Naive thymus-derived CD8-positive, alpha-beta T cell (primary cell): ENCODE measurements at regions not wholly inside any gene's neighbourhood (a gene's known extent, or its start where the extent isn't known, plus 50 kb on each side); places are given as distances from the start of the nearest gene placed in this dataset.

Source experiments
- ATAC-seq, 2 donors: fragments of 150-1000 bp; cut with Tn5 transposase in 1 of 2; sonication (Bioruptor Pico), chemical (Tn5 transposase) in 1 of 2; 1 replicate in 1 of 2; 2 replicates in 1 of 2; pipeline ENCODE4 v1.10.0; 2021; ENCODE audit warnings: mild to moderate bottlenecking in 2 of 2, moderate library complexity in 2 of 2
- POLR2A ChIA-PET: fragments of 350-600 bp; sonication (Branson Sonifier 250); formaldehyde crosslinking; loops from one replicate; lab custom pipeline; 2021; ENCODE audit warnings: antibody characterized with exemption; lab: Charles Lee
- DNase-seq, 10 donors: peaks; one replicate each; pipeline versions ENCODE4 v3.0.0 to v3.0.0-alpha.2; 2020 to 2022
- H3K27ac Mint-ChIP-seq, 10 donors: one replicate each; pipeline ENCODE4 v1.8.0; 2020 to 2022; ENCODE audit warnings: mild to moderate bottlenecking in 10 of 10, mixed read lengths in 10 of 10, moderate library complexity in 4 of 10, inconsistent platforms in 1 of 10
- H3K27me3 Mint-ChIP-seq, 5 donors: one replicate each; pipeline ENCODE4 v1.8.0; 2021 to 2022; ENCODE audit warnings: mixed read lengths in 5 of 5
- H3K36me3 Mint-ChIP-seq, 3 donors: one replicate each; pipeline ENCODE4 v1.8.0; 2020 to 2022; ENCODE audit warnings: mixed read lengths in 3 of 3, mild to moderate bottlenecking in 2 of 3, inconsistent platforms in 1 of 3
- H3K4me1 Mint-ChIP-seq, 4 donors: one replicate each; pipeline ENCODE4 v1.8.0; 2021 to 2022; ENCODE audit warnings: mixed read lengths in 4 of 4
- H3K4me3 Mint-ChIP-seq, 10 donors: one replicate each; pipeline ENCODE4 v1.8.0; 2020 to 2022; ENCODE audit warnings: mild to moderate bottlenecking in 10 of 10, mixed read lengths in 10 of 10, moderate library complexity in 6 of 10, inconsistent platforms in 1 of 10
- H3K9me3 Mint-ChIP-seq, 9 donors: one replicate each; pipeline ENCODE4 v1.8.0; 2020 to 2022; ENCODE audit warnings: mixed read lengths in 9 of 9, mild to moderate bottlenecking in 3 of 9, inconsistent platforms in 1 of 9, moderate library complexity in 1 of 9

GRCh38 chr10:36271627-36272340 lies 629.7 kb upstream of the FZD8 start:
- H3K4me3 Mint-ChIP-seq: no peak overlapping the region
- ATAC-seq: no peak
- no peaks in the 10 kb centered on the region for H3K4me1 Mint-ChIP-seq
- H3K9me3 Mint-ChIP-seq: peaks cover 5 to 42% (median 16%) of the 10 kb centered on the region in 9 donors
- no peaks in the 10 kb centered on the region for H3K27me3 Mint-ChIP-seq
- no peak for DNase-seq
- no peaks in the 10 kb centered on the region for H3K36me3 Mint-ChIP-seq
- POLR2A ChIA-PET: no interaction called here
- H3K27ac Mint-ChIP-seq: no peak overlapping the region

- H3K9me3 Mint-ChIP-seq: peaks cover 0 to 28% (median 5%) of the 10 kb centered on the region in 9 donors
- H3K27ac Mint-ChIP-seq: no peak overlapping the region
- H3K36me3 Mint-ChIP-seq: no peaks in the 10 kb centered on the region
- no peaks in the 10 kb centered on the region for H3K4me1 Mint-ChIP-seq
- POLR2A ChIA-PET: no interaction called here
- no peak overlapping the region for H3K4me3 Mint-ChIP-seq
- ATAC-seq: no peak
- no peak for DNase-seq
- H3K27me3 Mint-ChIP-seq: peaks cover 0 to 2% (median 0%) of the 10 kb centered on the region in 5 donors
Observed at GRCh38 chr10:36269222-36269621, 627.1 kb upstream of the FZD8 start.

GRCh38 chr10:36266923-36267322 lies 624.8 kb upstream of the FZD8 start:
- Mint-ChIP-seq H3K36me3 (no peaks in the 10 kb centered on the region), H3K4me1 (no peaks in the 10 kb centered on the region), H3K27ac (no peak overlapping the region), H3K9me3 (peaks cover 0 to 41% (median 6%) of the 10 kb centered on the region in 9 donors), H3K4me3 (no peak overlapping the region), H3K27me3 (peaks cover 0 to 2% (median 0%) of the 10 kb centered on the region in 5 donors)
- ATAC-seq (no peak), DNase-seq (no peak)
- POLR2A ChIA-PET: no interaction called here

- ATAC-seq (no peak), DNase-seq (no peak)
- Mint-ChIP-seq H3K9me3 (peaks cover 2 to 31% (median 7%) of the 10 kb centered on the region in 9 donors), H3K27ac (no peak overlapping the region), H3K27me3 (peaks cover 0 to 2% (median 0%) of the 10 kb centered on the region in 5 donors), H3K4me1 (no peaks in the 10 kb centered on the region), H3K4me3 (no peak overlapping the region), H3K36me3 (no peaks in the 10 kb centered on the region)
- POLR2A ChIA-PET: no interaction called here
Observed at GRCh38 chr10:36265741-36266140, 623.6 kb upstream of the FZD8 start.

GRCh38 chr10:36263871-36264270 lies 621.8 kb upstream of the FZD8 start:
- Mint-ChIP-seq H3K4me3 (no peak overlapping the region), H3K36me3 (peaks cover 0 to 7% (median 0%) of the 10 kb centered on the region in 3 donors), H3K9me3 (peaks cover 2 to 29% (median 12%) of the 10 kb centered on the region in 9 donors), H3K27ac (no peak overlapping the region), H3K27me3 (peaks cover 0 to 2% (median 0%) of the 10 kb centered on the region in 5 donors), H3K4me1 (no peaks in the 10 kb centered on the region)
- DNase-seq (no peak), ATAC-seq (no peak)
- POLR2A ChIA-PET: no interaction called here

GRCh38 chr10:36256948-36257356 lies 614.9 kb upstream of the FZD8 start:
- no peak for DNase-seq
- H3K36me3 Mint-ChIP-seq: peaks cover 0 to 7% (median 0%) of the 10 kb centered on the region in 3 donors
- H3K27me3 Mint-ChIP-seq: no peaks in the 10 kb centered on the region
- peaks cover 0 to 30% (median 8%) of the 10 kb centered on the region in 9 donors for H3K9me3 Mint-ChIP-seq
- no peaks in the 10 kb centered on the region for H3K4me1 Mint-ChIP-seq
- H3K4me3 Mint-ChIP-seq: no peak overlapping the region
- H3K27ac Mint-ChIP-seq: no peak overlapping the region
- POLR2A ChIA-PET: no interaction called here
- ATAC-seq: no peak

GRCh38 chr10:36256166-36256565 lies 614.1 kb upstream of the FZD8 start:
- ATAC-seq: no peak
- peaks cover 0 to 7% (median 0%) of the 10 kb centered on the region in 3 donors for H3K36me3 Mint-ChIP-seq
- H3K27ac Mint-ChIP-seq: no peak overlapping the region
- peaks cover 0 to 30% (median 6%) of the 10 kb centered on the region in 9 donors for H3K9me3 Mint-ChIP-seq
- no peaks in the 10 kb centered on the region for H3K27me3 Mint-ChIP-seq
- H3K4me1 Mint-ChIP-seq: no peaks in the 10 kb centered on the region
- DNase-seq: no peak
- H3K4me3 Mint-ChIP-seq: no peak overlapping the region
- POLR2A ChIA-PET: no interaction called here

GRCh38 chr10:36254199-36254598 lies 612.1 kb upstream of the FZD8 start:
- H3K27ac Mint-ChIP-seq: no peak overlapping the region
- peaks cover 0 to 15% (median 3%) of the 10 kb centered on the region in 9 donors for H3K9me3 Mint-ChIP-seq
- no peak overlapping the region for H3K4me3 Mint-ChIP-seq
- H3K27me3 Mint-ChIP-seq: no peaks in the 10 kb centered on the region
- H3K4me1 Mint-ChIP-seq: no peaks in the 10 kb centered on the region
- DNase-seq: no peak
- H3K36me3 Mint-ChIP-seq: no peaks in the 10 kb centered on the region
- no peak for ATAC-seq
- POLR2A ChIA-PET: no interaction called here

- ATAC-seq (no peak), DNase-seq (no peak)
- Mint-ChIP-seq H3K27me3 (no peaks in the 10 kb centered on the region), H3K4me3 (no peak overlapping the region), H3K36me3 (no peaks in the 10 kb centered on the region), H3K4me1 (no peaks in the 10 kb centered on the region), H3K9me3 (peaks cover 2 to 15% (median 5%) of the 10 kb centered on the region in 9 donors), H3K27ac (no peak overlapping the region)
- POLR2A ChIA-PET: no interaction called here
Observed at GRCh38 chr10:36253731-36254130, 611.6 kb upstream of the FZD8 start.

GRCh38 chr10:36251068-36251467 lies 609.0 kb upstream of the FZD8 start:
- DNase-seq: no peak
- Mint-ChIP-seq H3K4me1 (no peaks in the 10 kb centered on the region), H3K4me3 (no peak overlapping the region), H3K27ac (no peak overlapping the region), H3K36me3 (no peaks in the 10 kb centered on the region), H3K27me3 (no peaks in the 10 kb centered on the region), H3K9me3 (peaks cover 0 to 15% (median 9%) of the 10 kb centered on the region in 9 donors)
- no peak for ATAC-seq
- POLR2A ChIA-PET: no interaction called here

GRCh38 chr10:36248304-36248981 lies 606.3 kb upstream of the FZD8 start:
- H3K9me3 Mint-ChIP-seq: peaks cover under 1 to 23% (median 10%) of the 10 kb centered on the region in 9 donors
- H3K27me3 Mint-ChIP-seq: no peaks in the 10 kb centered on the region
- DNase-seq: no peak
- no peaks in the 10 kb centered on the region for H3K4me1 Mint-ChIP-seq
- no peak overlapping the region for H3K4me3 Mint-ChIP-seq
- POLR2A ChIA-PET: no interaction called here
- ATAC-seq: no peak
- no peaks in the 10 kb centered on the region for H3K36me3 Mint-ChIP-seq
- no peak overlapping the region for H3K27ac Mint-ChIP-seq

GRCh38 chr10:36247478-36247877 lies 605.4 kb upstream of the FZD8 start:
- ATAC-seq (no peak), DNase-seq (no peak)
- no peaks in the 10 kb centered on the region for H3K36me3 Mint-ChIP-seq
- POLR2A ChIA-PET: no interaction called here
- H3K4me1 Mint-ChIP-seq: no peaks in the 10 kb centered on the region
- H3K27me3 Mint-ChIP-seq: no peaks in the 10 kb centered on the region
- H3K9me3 Mint-ChIP-seq: peaks cover 2 to 22% (median 13%) of the 10 kb centered on the region in 9 donors
- H3K27ac Mint-ChIP-seq: no peak overlapping the region
- H3K4me3 Mint-ChIP-seq: no peak overlapping the region

GRCh38 chr10:36236931-36237330 lies 594.8 kb upstream of the FZD8 start:
- H3K36me3 Mint-ChIP-seq: peaks cover 0 to 11% (median 0%) of the 10 kb centered on the region in 3 donors
- H3K27me3 Mint-ChIP-seq: no peaks in the 10 kb centered on the region
- no peaks in the 10 kb centered on the region for H3K4me1 Mint-ChIP-seq
- peaks cover under 1 to 25% (median 16%) of the 10 kb centered on the region in 9 donors for H3K9me3 Mint-ChIP-seq
- H3K27ac Mint-ChIP-seq: no peak overlapping the region
- POLR2A ChIA-PET: no interaction called here
- ATAC-seq (no peak), DNase-seq (no peak)
- no peak overlapping the region for H3K4me3 Mint-ChIP-seq
